ENCODE measurements at regions not wholly inside any gene's neighbourhood (a gene's known extent, or its start where the extent isn't known, plus 50 kb on each side); places are given as distances from the start of the nearest gene placed in this dataset.

DNA sequence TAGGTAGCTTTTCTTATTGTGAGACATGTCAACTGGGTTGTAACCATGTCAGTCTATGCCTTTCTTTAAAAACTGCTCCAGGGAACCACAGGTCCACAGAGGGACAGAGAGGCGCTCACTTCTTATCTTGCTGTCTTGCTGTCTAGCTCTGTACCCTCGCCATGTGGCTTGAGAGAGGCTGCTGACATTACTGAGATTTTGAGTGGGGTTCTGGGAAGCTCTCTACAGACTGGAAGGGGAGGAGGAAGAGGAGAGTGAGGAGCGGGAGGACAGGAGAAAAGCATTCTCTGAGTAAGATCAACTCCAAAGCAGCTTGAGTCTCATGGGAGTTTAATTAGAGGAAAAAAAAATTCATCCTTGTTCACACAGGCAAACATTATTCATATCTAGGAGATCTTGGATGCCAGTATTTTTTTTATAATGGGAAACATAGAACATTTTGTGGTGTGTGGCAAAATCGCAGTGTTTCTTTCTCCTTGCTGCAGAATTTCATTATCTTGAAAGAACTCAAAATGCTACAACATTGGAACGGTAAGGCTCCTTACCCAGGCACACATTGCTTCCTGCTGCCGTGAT is 1037.0 kb upstream of the NR2F2 start:
- DNase-seq (ENCODE audit: low read depth) = no peak
- no peak overlapping the region for H3K4me3 ChIP-seq (ENCODE audit: control insufficient read depth, low read depth, low read length)
- TF ChIP-seq, protein P1, sequence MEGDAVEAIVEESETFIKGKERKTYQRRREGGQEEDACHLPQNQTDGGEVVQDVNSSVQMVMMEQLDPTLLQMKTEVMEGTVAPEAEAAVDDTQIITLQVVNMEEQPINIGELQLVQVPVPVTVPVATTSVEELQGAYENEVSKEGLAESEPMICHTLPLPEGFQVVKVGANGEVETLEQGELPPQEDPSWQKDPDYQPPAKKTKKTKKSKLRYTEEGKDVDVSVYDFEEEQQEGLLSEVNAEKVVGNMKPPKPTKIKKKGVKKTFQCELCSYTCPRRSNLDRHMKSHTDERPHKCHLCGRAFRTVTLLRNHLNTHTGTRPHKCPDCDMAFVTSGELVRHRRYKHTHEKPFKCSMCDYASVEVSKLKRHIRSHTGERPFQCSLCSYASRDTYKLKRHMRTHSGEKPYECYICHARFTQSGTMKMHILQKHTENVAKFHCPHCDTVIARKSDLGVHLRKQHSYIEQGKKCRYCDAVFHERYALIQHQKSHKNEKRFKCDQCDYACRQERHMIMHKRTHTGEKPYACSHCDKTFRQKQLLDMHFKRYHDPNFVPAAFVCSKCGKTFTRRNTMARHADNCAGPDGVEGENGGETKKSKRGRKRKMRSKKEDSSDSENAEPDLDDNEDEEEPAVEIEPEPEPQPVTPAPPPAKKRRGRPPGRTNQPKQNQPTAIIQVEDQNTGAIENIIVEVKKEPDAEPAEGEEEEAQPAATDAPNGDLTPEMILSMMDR (IDR thresholded peaks at IDR 0.05; ENCODE audit: control insufficient read depth, insufficient read depth, low read depth, low read length, missing control alignments) = no peak

DNA sequence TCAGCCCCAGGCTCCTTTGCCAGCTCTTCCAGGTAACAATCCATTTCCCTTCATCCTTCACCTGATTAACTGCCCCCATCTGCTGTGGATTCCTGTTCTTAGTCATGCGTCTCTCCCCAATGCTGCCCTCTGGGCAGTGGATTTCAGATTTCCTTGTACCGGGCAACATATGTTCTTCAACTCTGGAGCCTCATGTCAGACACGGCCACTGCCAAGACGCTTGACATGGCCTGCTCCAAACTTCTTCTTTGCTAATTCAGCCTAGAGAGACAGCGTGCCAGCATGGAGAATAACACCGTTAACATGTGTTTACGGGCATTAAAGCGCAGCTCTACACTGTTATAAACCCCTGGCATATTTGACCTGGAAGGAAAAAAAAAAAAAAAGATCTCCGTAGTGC is 1035.1 kb upstream of the NR2F2 start:
- no peak for DNase-seq (ENCODE audit: low read depth)
- TF ChIP-seq, protein P1 (IDR thresholded peaks at IDR 0.05; ENCODE audit: control insufficient read depth, insufficient read depth, low read depth, low read length, missing control alignments) = no peak
- no peak overlapping the region for H3K4me3 ChIP-seq (ENCODE audit: control insufficient read depth, low read depth, low read length)

GRCh38 chr15:95295896-95296625 is 1034.4 kb upstream of the NR2F2 start:
- no peak overlapping the region for H3K4me3 ChIP-seq (ENCODE audit: control insufficient read depth, low read depth, low read length)
- TF ChIP-seq, protein P1 (IDR thresholded peaks at IDR 0.05; ENCODE audit: control insufficient read depth, insufficient read depth, low read depth, low read length, missing control alignments) = no peak
- DNase-seq (ENCODE audit: low read depth) = no peak

DNA sequence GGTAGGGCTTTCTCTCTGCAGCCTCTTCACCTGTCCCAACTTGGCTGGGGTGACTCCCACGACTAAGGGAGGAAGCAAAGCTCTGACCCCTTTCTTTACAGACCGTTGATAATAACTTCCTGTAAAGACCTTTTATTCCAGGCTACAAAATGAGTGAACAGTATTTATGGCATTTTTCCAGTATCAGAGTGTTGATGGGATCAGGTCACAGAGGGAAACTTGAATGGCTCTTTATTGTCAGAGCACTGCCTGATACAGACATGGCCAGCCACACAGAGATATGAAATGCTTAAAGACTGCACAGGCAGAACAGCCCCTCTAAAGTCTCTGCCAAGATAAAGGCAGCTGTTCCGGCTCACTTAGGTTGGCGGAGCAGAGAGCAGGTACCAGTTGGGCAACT is 1033.9 kb upstream of the NR2F2 start:
- H3K4me3 ChIP-seq (ENCODE audit: control insufficient read depth, low read depth, low read length) = no peak overlapping the region
- no peak for DNase-seq (ENCODE audit: low read depth)
- TF ChIP-seq, protein P1 (IDR thresholded peaks at IDR 0.05; ENCODE audit: control insufficient read depth, insufficient read depth, low read depth, low read length, missing control alignments) = no peak

GRCh38 chr15:95298729-95299128 is 1031.8 kb upstream of the NR2F2 start:
- DNase-seq (ENCODE audit: low read depth) = no peak
- TF ChIP-seq, protein P1 (IDR thresholded peaks at IDR 0.05; ENCODE audit: control insufficient read depth, insufficient read depth, low read depth, low read length, missing control alignments) = no peak
- no peak overlapping the region for H3K4me3 ChIP-seq (ENCODE audit: control insufficient read depth, low read depth, low read length)

- no peak overlapping the region for H3K4me3 ChIP-seq (ENCODE audit: control insufficient read depth, low read depth, low read length)
- DNase-seq (ENCODE audit: low read depth) = no peak
- TF ChIP-seq, protein P1 (IDR thresholded peaks at IDR 0.05; ENCODE audit: control insufficient read depth, insufficient read depth, low read depth, low read length, missing control alignments) = no peak
Observed at GRCh38 chr15:95300958-95301357, 1029.5 kb upstream of the NR2F2 start.

All from AG09309 (cell line).